Natural killer cell (primary cell): ENCODE measurements at regions not wholly inside any gene's neighbourhood (a gene's known extent, or its start where the extent isn't known, plus 50 kb on each side); places are given as distances from the start of the nearest gene placed in this dataset.

Source experiments
- ATAC-seq, 3 donors: fragments of 150-1000 bp in 2 of 3; fragments of 200-7000 bp in 1 of 3; cut with Tn5 transposase; 1 replicate in 1 of 3; 2 replicates in 2 of 3; pipeline ENCODE4 v1.10.0; 2021; ENCODE audit warnings: mild to moderate bottlenecking in 2 of 3, moderate library complexity in 2 of 3
- DNase-seq, 2 donors: peaks; one replicate each; pipeline versions ENCODE4 v3.0.0 to v3.0.0-alpha.2; 2013 to 2021; ENCODE audit warnings: mixed read lengths in 1 of 2
- H3K27ac ChIP-seq: one replicate; pipeline ENCODE4 v1.5.1; 2013; ENCODE audit warnings: mild to moderate bottlenecking, low read length
- H3K27me3 ChIP-seq: one replicate; pipeline ENCODE4 v1.6.1; 2013; ENCODE audit warnings: low read length; ENCODE audit not compliant: control insufficient read depth, insufficient read depth
- H3K36me3 ChIP-seq: one replicate; pipeline ENCODE4 v1.6.1; 2013; ENCODE audit warnings: low read length; ENCODE audit not compliant: control insufficient read depth, insufficient read depth
- H3K4me1 ChIP-seq: one replicate; pipeline ENCODE4 v1.6.1; 2013; ENCODE audit warnings: low read length; ENCODE audit not compliant: control insufficient read depth, insufficient read depth
- H3K4me3 ChIP-seq: one replicate; pipeline ENCODE4 v1.5.1; 2013; ENCODE audit warnings: low read length
- H3K9me3 ChIP-seq: one replicate; pipeline ENCODE4 v1.6.1; 2013; ENCODE audit warnings: low read length; ENCODE audit not compliant: control insufficient read depth, insufficient read depth
- H3K27ac Mint-ChIP-seq, 2 donors: one replicate each; pipeline ENCODE4 v1.8.0; 2022; ENCODE audit warnings: mild to moderate bottlenecking in 2 of 2, mixed read lengths in 2 of 2, moderate library complexity in 1 of 2
- H3K27me3 Mint-ChIP-seq, 2 donors: one replicate each; pipeline ENCODE4 v1.8.0; 2022; ENCODE audit warnings: low read depth in 2 of 2, mixed read lengths in 2 of 2
- H3K36me3 Mint-ChIP-seq: one replicate; pipeline ENCODE4 v1.8.0; 2022; ENCODE audit warnings: mixed read lengths
- H3K4me1 Mint-ChIP-seq, 2 donors: one replicate each; pipeline ENCODE4 v1.8.0; 2022; ENCODE audit warnings: mixed read lengths in 2 of 2
- H3K4me3 Mint-ChIP-seq: one replicate; pipeline ENCODE4 v1.8.0; 2022; ENCODE audit warnings: mild to moderate bottlenecking, moderate library complexity, mixed read lengths
- H3K9me3 Mint-ChIP-seq, 2 donors: one replicate each; pipeline ENCODE4 v1.8.0; 2022; ENCODE audit warnings: mixed read lengths in 2 of 2
- WGBS: methylation state at CpG from one replicate; pipeline ENCODE4 v1.1.7; 2013; ENCODE audit warnings: missing lambda C conversion rate; ENCODE audit not compliant: insufficient coverage; 5-methylcytosine and 5-hydroxymethylcytosine counted together
- intact Hi-C: fragments of 100-400 bp; cut with micrococcal nuclease; formaldehyde crosslinking; loops from one replicate; pipeline ENCODE4 v1.14.2; 2022
- TF ChIP-seq, protein P1 (sequence below): fragments of 200-600 bp; IDR thresholded peaks from one replicate; pipeline ENCODE4 v1.8.0; 2022; ENCODE audit warnings: antibody characterized with exemption

DNA sequence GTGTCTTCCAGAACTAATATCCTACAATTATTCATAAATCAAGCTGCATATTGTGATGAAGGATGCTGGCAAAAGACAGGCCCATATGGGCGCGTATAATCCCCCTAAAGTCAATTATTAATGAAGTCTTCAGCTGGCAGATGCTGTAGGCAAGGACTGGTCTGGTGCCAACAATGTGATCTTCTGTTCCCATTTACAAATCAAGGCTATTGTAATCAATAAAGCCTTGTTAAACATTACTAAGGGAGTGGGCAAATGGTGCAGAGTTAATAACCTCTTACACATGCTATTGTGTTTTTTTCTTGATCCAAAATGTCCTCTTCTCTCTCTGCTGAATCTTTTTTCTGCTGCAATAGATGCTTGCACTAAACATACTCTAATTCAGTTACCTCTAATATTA lies 119.0 kb downstream of the ALDH8A1 start:
- Mint-ChIP-seq H3K27ac (no peak overlapping the region), H3K36me3 (no peaks in the 10 kb centered on the region), H3K4me3 (no peak overlapping the region), H3K9me3 (no peaks in the 10 kb centered on the region), H3K27me3 (peaks cover 2 to 5% of the 10 kb centered on the region in 2 donors), H3K4me1 (no peaks in the 10 kb centered on the region)
- ATAC-seq (no peak), DNase-seq (no peak)
- H3K27ac ChIP-seq: no peak overlapping the region
- intact Hi-C loops: no loop called here
- no peaks in the 10 kb centered on the region for H3K27me3 ChIP-seq
- no peaks in the 10 kb centered on the region for H3K4me1 ChIP-seq
- no peaks in the 10 kb centered on the region for H3K36me3 ChIP-seq
- 100% methylated on average over 2 of the region's 2 CpGs for WGBS
- H3K9me3 ChIP-seq: no peaks in the 10 kb centered on the region
- TF ChIP-seq, protein P1, sequence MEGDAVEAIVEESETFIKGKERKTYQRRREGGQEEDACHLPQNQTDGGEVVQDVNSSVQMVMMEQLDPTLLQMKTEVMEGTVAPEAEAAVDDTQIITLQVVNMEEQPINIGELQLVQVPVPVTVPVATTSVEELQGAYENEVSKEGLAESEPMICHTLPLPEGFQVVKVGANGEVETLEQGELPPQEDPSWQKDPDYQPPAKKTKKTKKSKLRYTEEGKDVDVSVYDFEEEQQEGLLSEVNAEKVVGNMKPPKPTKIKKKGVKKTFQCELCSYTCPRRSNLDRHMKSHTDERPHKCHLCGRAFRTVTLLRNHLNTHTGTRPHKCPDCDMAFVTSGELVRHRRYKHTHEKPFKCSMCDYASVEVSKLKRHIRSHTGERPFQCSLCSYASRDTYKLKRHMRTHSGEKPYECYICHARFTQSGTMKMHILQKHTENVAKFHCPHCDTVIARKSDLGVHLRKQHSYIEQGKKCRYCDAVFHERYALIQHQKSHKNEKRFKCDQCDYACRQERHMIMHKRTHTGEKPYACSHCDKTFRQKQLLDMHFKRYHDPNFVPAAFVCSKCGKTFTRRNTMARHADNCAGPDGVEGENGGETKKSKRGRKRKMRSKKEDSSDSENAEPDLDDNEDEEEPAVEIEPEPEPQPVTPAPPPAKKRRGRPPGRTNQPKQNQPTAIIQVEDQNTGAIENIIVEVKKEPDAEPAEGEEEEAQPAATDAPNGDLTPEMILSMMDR: no peak
- no peak overlapping the region for H3K4me3 ChIP-seq

DNA sequence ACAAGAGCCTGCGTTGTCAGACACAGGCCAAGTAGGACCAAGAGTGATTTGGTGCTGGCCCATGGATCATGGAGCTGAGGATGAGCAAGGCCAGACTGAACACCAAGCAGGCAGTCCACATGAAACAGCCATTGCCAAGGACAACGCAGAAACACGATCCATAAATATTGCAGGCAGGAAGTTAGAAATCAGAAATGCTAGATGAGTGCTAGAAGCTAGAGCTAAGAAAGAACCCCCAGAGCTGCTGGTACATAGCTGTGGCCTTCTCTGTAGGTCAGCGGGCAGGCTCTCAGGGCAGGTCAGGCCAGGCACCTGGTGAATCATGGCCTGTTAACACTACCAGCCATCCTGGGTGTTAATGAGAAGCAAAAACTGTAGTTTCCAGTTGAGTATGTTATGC lies 119.7 kb downstream of the ALDH8A1 start:
- Mint-ChIP-seq H3K27me3 (peaks cover 2 to 5% of the 10 kb centered on the region in 2 donors), H3K4me3 (no peak overlapping the region)
- TF ChIP-seq, protein P1: no peak

GRCh38 chr6:134828641-134829040 lies 121.3 kb downstream of the ALDH8A1 start:
- Mint-ChIP-seq H3K4me3 (no peak overlapping the region), H3K9me3 (no peaks in the 10 kb centered on the region), H3K36me3 (no peaks in the 10 kb centered on the region), H3K4me1 (no peaks in the 10 kb centered on the region), H3K27me3 (peaks cover 1 to 5% of the 10 kb centered on the region in 2 donors), H3K27ac (no peak overlapping the region)
- ATAC-seq: no peak
- Histone ChIP-seq H3K9me3 (no peaks in the 10 kb centered on the region), H3K27me3 (no peaks in the 10 kb centered on the region), H3K27ac (no peak overlapping the region), H3K4me3 (no peak overlapping the region), H3K4me1 (no peaks in the 10 kb centered on the region), H3K36me3 (no peaks in the 10 kb centered on the region)
- 99% methylated on average over 4 of the region's 5 CpGs for WGBS
- no peak for DNase-seq
- TF ChIP-seq, protein P1: no peak
- intact Hi-C loops: no loop called here

More for the DNA sequence above, 119.7 kb downstream of the ALDH8A1 start:
- DNase-seq: no peak
- no peak overlapping the region for H3K4me3 ChIP-seq
- H3K4me1 Mint-ChIP-seq: no peaks in the 10 kb centered on the region
- H3K36me3 ChIP-seq: no peaks in the 10 kb centered on the region
- H3K27ac Mint-ChIP-seq: no peak overlapping the region
- no peaks in the 10 kb centered on the region for H3K9me3 ChIP-seq
- no peak for ATAC-seq
- H3K4me1 ChIP-seq: no peaks in the 10 kb centered on the region
- WGBS: 95% methylated on average over 4 of the region's 4 CpGs
- no peaks in the 10 kb centered on the region for H3K36me3 Mint-ChIP-seq
- intact Hi-C loops: no loop called here
- no peak overlapping the region for H3K27ac ChIP-seq
- no peaks in the 10 kb centered on the region for H3K9me3 Mint-ChIP-seq
- H3K27me3 ChIP-seq: no peaks in the 10 kb centered on the region

- no peaks in the 10 kb centered on the region for H3K36me3 Mint-ChIP-seq
- Histone ChIP-seq H3K4me3 (no peak overlapping the region), H3K9me3 (no peaks in the 10 kb centered on the region), H3K27ac (no peak overlapping the region), H3K27me3 (no peaks in the 10 kb centered on the region), H3K4me1 (no peaks in the 10 kb centered on the region), H3K36me3 (no peaks in the 10 kb centered on the region)
- peaks cover 4 to 5% of the 10 kb centered on the region in 2 donors for H3K27me3 Mint-ChIP-seq
- H3K9me3 Mint-ChIP-seq: no peaks in the 10 kb centered on the region
- ATAC-seq: no peak
- intact Hi-C loops: no loop called here
- H3K27ac Mint-ChIP-seq: no peak overlapping the region
- TF ChIP-seq, protein P1: no peak
- 97% methylated on average over 3 of the region's 3 CpGs for WGBS
- H3K4me1 Mint-ChIP-seq: no peaks in the 10 kb centered on the region
- no peak overlapping the region for H3K4me3 Mint-ChIP-seq
- no peak for DNase-seq
Observed at GRCh38 chr6:134826889-134827737, 122.8 kb downstream of the ALDH8A1 start.
